Upper lobe of left lung (tissue), 4 donors: ENCODE measurements at regions not wholly inside any gene's neighbourhood (a gene's known extent, or its start where the extent isn't known, plus 50 kb on each side); places are given as distances from the start of the nearest gene placed in this dataset.

Experiments used
- CTCF ChIP-seq, 6 experiments: fragments of 450-650 bp in 4 of 6; fragments of 200-600 bp in 2 of 6; sonication (generic) in 2 of 6; IDR thresholded peaks; one replicate each; pipeline ENCODE4 v1.5.1; 2016 to 2019; ENCODE audit warnings: antibody characterized with exemption in 6 of 6
- POLR2AphosphoS5 ChIP-seq, 2 donors: sonication (generic); formaldehyde crosslinking; IDR thresholded peaks; one replicate each; pipeline ENCODE4 v1.5.1; 2017; ENCODE audit warnings: antibody characterized with exemption in 2 of 2

GRCh38 chr4:85132570-85132969 is 166.1 kb upstream of the WDFY3 start:
- TF ChIP-seq CTCF (IDR thresholded peaks at IDR 0.05) (no peak), POLR2AphosphoS5 (IDR thresholded peaks at IDR 0.05) (no peak)
